ENCODE measurements at regions not wholly inside any gene's neighbourhood (a gene's known extent, or its start where the extent isn't known, plus 50 kb on each side); places are given as distances from the start of the nearest gene placed in this dataset.
A peak's percentile ranks its signal among the peaks of the same experiment; 100 is the strongest.

GRCh38 chr9:32837551-32838058, 54.3 kb downstream of the TMEM215 start:
- DNase-seq (no peak), FAIRE-seq (no peak)
- no peak overlapping the region for H3K4me3 ChIP-seq (ENCODE audit: low read length in 3 of 3)
- no peak overlapping the region for H3K9ac ChIP-seq (ENCODE audit: low read length in 3 of 3)
- TF ChIP-seq CTCF (IDR thresholded peaks at IDR 0.05; ENCODE audit: borderline replicate concordance, extremely low read depth, insufficient read depth), result no peak
- intact Hi-C loops (cut with DNase I), result no loop called here
- H3K27me3 ChIP-seq (ENCODE audit: control insufficient read depth, insufficient read depth, low read length), result no peaks in the 10 kb centered on the region
- H3K36me3 ChIP-seq (ENCODE audit: control insufficient read depth in 2 of 3, insufficient read depth in 3 of 3, low read length in 3 of 3), result no peaks in the 10 kb centered on the region
- no peaks in the 10 kb centered on the region for H3K4me1 ChIP-seq (ENCODE audit: control insufficient read depth in 2 of 3, insufficient read depth in 2 of 3, low read depth in 1 of 3, low read length in 3 of 3)
- H3K27ac ChIP-seq (ENCODE audit: low read depth in 2 of 2, low read length in 2 of 2), result no peak overlapping the region
- no peaks in the 10 kb centered on the region for H3K9me3 ChIP-seq (ENCODE audit: control insufficient read depth in 2 of 3, insufficient read depth in 1 of 3, low read length in 3 of 3)

- no peaks in the 10 kb centered on the region for H3K9me3 ChIP-seq (ENCODE audit: control insufficient read depth in 2 of 3, insufficient read depth in 1 of 3, low read length in 3 of 3)
- H3K36me3 ChIP-seq (ENCODE audit: control insufficient read depth in 2 of 3, insufficient read depth in 3 of 3, low read length in 3 of 3), result no peaks in the 10 kb centered on the region
- no peaks in the 10 kb centered on the region for H3K27me3 ChIP-seq (ENCODE audit: control insufficient read depth, insufficient read depth, low read length)
- no peak overlapping the region for H3K9ac ChIP-seq (ENCODE audit: low read length in 3 of 3)
- no peak overlapping the region for H3K27ac ChIP-seq (ENCODE audit: low read depth in 2 of 2, low read length in 2 of 2)
- intact Hi-C loops (cut with DNase I), result no loop called here
- no peaks in the 10 kb centered on the region for H3K4me1 ChIP-seq (ENCODE audit: control insufficient read depth in 2 of 3, insufficient read depth in 2 of 3, low read depth in 1 of 3, low read length in 3 of 3)
- FAIRE-seq, result no peak
- TF ChIP-seq CTCF (IDR thresholded peaks at IDR 0.05; ENCODE audit: borderline replicate concordance, extremely low read depth, insufficient read depth), result no peak
- peak in 1 of 5 donors; percentile 13 for DNase-seq
- no peak overlapping the region for H3K4me3 ChIP-seq (ENCODE audit: low read length in 3 of 3)
Measured at GRCh38 chr9:32839013-32839885, 55.9 kb downstream of the TMEM215 start.

- no peaks in the 10 kb centered on the region for H3K4me1 ChIP-seq (ENCODE audit: control insufficient read depth in 2 of 3, insufficient read depth in 2 of 3, low read depth in 1 of 3, low read length in 3 of 3)
- no peaks in the 10 kb centered on the region for H3K36me3 ChIP-seq (ENCODE audit: control insufficient read depth in 2 of 3, insufficient read depth in 3 of 3, low read length in 3 of 3)
- DNase-seq (no peak), FAIRE-seq (no peak)
- TF ChIP-seq CTCF (IDR thresholded peaks at IDR 0.05; ENCODE audit: borderline replicate concordance, extremely low read depth, insufficient read depth), result no peak
- no peaks in the 10 kb centered on the region for H3K27me3 ChIP-seq (ENCODE audit: control insufficient read depth, insufficient read depth, low read length)
- no peak overlapping the region for H3K27ac ChIP-seq (ENCODE audit: low read depth in 2 of 2, low read length in 2 of 2)
- intact Hi-C loops (cut with DNase I), result no loop called here
- no peak overlapping the region for H3K4me3 ChIP-seq (ENCODE audit: low read length in 3 of 3)
- no peak overlapping the region for H3K9ac ChIP-seq (ENCODE audit: low read length in 3 of 3)
- H3K9me3 ChIP-seq (ENCODE audit: control insufficient read depth in 2 of 3, insufficient read depth in 1 of 3, low read length in 3 of 3), result no peaks in the 10 kb centered on the region
Measured at GRCh38 chr9:32841314-32841713, 58.0 kb downstream of the TMEM215 start.
